ENCODE measurements at regions not wholly inside any gene's neighbourhood (a gene's known extent, or its start where the extent isn't known, plus 50 kb on each side); places are given as distances from the start of the nearest gene placed in this dataset.

DNA sequence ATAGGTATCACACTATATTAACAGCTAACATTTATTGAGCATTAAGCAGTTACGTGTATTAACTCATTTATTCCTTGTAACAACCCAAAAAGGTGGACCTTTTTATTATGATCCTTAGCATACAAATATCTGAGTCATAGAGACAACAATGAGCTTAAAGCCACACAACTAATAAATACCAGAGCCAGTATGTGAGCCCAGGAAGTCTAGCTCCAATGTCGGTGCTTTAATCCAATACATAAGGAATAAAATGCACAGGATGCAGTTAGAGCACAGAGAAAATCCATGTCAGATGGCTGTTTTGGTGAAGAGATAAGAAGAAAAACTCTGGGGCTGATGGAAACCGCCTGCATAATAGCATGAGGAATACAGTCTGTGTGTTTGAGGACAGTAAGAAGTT is 888.6 kb downstream of the TMTC2 start:
- Histone ChIP-seq H4K8ac (ENCODE audit: low read depth, low read length) (no peak overlapping the region), H3K27me3 (ENCODE audit: control insufficient read depth in 3 of 3, insufficient read depth in 3 of 3, low read depth in 1 of 3, low read length in 3 of 3) (no peaks in the 10 kb centered on the region), H2AK5ac (ENCODE audit: low read depth, low read length) (no peak overlapping the region), H4K91ac (ENCODE audit: low read depth, low read length, poor library complexity) (no peak overlapping the region), H3K4me1 (ENCODE audit: control insufficient read depth in 2 of 2, insufficient read depth in 1 of 2, low read depth in 1 of 2, low read length in 2 of 2) (no peaks in the 10 kb centered on the region), H3K27ac (replicated peaks; ENCODE audit: low read length) (no peak overlapping the region), H3K36me3 (replicated peaks in 1 of 2; ENCODE audit: control insufficient read depth in 2 of 2, insufficient read depth in 2 of 2, low read length in 2 of 2) (no peaks in the 10 kb centered on the region), H3K9me3 (replicated peaks in 1 of 2; ENCODE audit: control insufficient read depth in 2 of 2, insufficient read depth in 1 of 2, low read depth in 1 of 2, low read length in 2 of 2) (no peaks in the 10 kb centered on the region), H3K23ac (ENCODE audit: low read depth, low read length, poor library complexity) (no peak overlapping the region), H3K14ac (ENCODE audit: low read length) (no peak overlapping the region), H3K4me3 (ENCODE audit: low read length in 2 of 2) (no peak overlapping the region), H2BK120ac (ENCODE audit: low read depth, low read length) (no peak overlapping the region), H3K4me2 (ENCODE audit: insufficient read depth, low read length, poor library complexity, severe bottlenecking) (no peak overlapping the region), H2BK12ac (ENCODE audit: low read length) (no peak overlapping the region), H2BK5ac (ENCODE audit: low read length) (no peak overlapping the region), H3K4ac (ENCODE audit: low read length) (no peak overlapping the region), H3K9ac (ENCODE audit: low read depth, low read length, poor library complexity) (no peak overlapping the region), H2AFZ (ENCODE audit: low read length) (peak overlapping the region; percentile 26), H3K79me1 (ENCODE audit: low read depth, low read length) (no peaks in the 10 kb centered on the region), H2BK15ac (ENCODE audit: low read length) (no peak overlapping the region), H3K18ac (ENCODE audit: low read length) (no peak overlapping the region)
- DNase-seq (ENCODE audit: low spot score) = no peak
- WGBS, 2 donors (ENCODE audit: extremely low coverage in 2 of 2, insufficient read length in 2 of 2, insufficient replicate concordance in 1 of 2) = no CpG with 5 or more reads among the region's 3 CpGs

- H3K23ac ChIP-seq (ENCODE audit: low read depth, low read length, poor library complexity) = no peak overlapping the region
- no peak overlapping the region for H3K27ac ChIP-seq (replicated peaks; ENCODE audit: low read length)
- H3K4me3 ChIP-seq (ENCODE audit: low read length in 2 of 2) = no peak overlapping the region
- H2BK120ac ChIP-seq (ENCODE audit: low read depth, low read length) = no peak overlapping the region
- no peaks in the 10 kb centered on the region for H3K9me3 ChIP-seq (replicated peaks in 1 of 2; ENCODE audit: control insufficient read depth in 2 of 2, insufficient read depth in 1 of 2, low read depth in 1 of 2, low read length in 2 of 2)
- no peak overlapping the region for H2AK5ac ChIP-seq (ENCODE audit: low read depth, low read length)
- H3K4ac ChIP-seq (ENCODE audit: low read length) = no peak overlapping the region
- no peak overlapping the region for H2BK15ac ChIP-seq (ENCODE audit: low read length)
- DNase-seq (ENCODE audit: low spot score) = no peak
- H3K27me3 ChIP-seq (ENCODE audit: control insufficient read depth in 3 of 3, insufficient read depth in 3 of 3, low read depth in 1 of 3, low read length in 3 of 3) = no peaks in the 10 kb centered on the region
- no peaks in the 10 kb centered on the region for H3K4me1 ChIP-seq (ENCODE audit: control insufficient read depth in 2 of 2, insufficient read depth in 1 of 2, low read depth in 1 of 2, low read length in 2 of 2)
- H4K8ac ChIP-seq (ENCODE audit: low read depth, low read length) = no peak overlapping the region
- no peak overlapping the region for H3K18ac ChIP-seq (ENCODE audit: low read length)
- H3K79me1 ChIP-seq (ENCODE audit: low read depth, low read length) = no peaks in the 10 kb centered on the region
- H2AFZ ChIP-seq (ENCODE audit: low read length) = no peak overlapping the region
- no peak overlapping the region for H3K14ac ChIP-seq (ENCODE audit: low read length)
- no peak overlapping the region for H4K91ac ChIP-seq (ENCODE audit: low read depth, low read length, poor library complexity)
- H2BK5ac ChIP-seq (ENCODE audit: low read length) = no peak overlapping the region
- H3K4me2 ChIP-seq (ENCODE audit: insufficient read depth, low read length, poor library complexity, severe bottlenecking) = no peak overlapping the region
- H3K9ac ChIP-seq (ENCODE audit: low read depth, low read length, poor library complexity) = no peak overlapping the region
- no CpG with 5 or more reads among the region's 2 CpGs for WGBS, 2 donors (ENCODE audit: extremely low coverage in 2 of 2, insufficient read length in 2 of 2, insufficient replicate concordance in 1 of 2)
- no peaks in the 10 kb centered on the region for H3K36me3 ChIP-seq (replicated peaks in 1 of 2; ENCODE audit: control insufficient read depth in 2 of 2, insufficient read depth in 2 of 2, low read length in 2 of 2)
- H2BK12ac ChIP-seq (ENCODE audit: low read length) = no peak overlapping the region
Observed at GRCh38 chr12:83574142-83574541, 887.4 kb downstream of the TMTC2 start.

DNA sequence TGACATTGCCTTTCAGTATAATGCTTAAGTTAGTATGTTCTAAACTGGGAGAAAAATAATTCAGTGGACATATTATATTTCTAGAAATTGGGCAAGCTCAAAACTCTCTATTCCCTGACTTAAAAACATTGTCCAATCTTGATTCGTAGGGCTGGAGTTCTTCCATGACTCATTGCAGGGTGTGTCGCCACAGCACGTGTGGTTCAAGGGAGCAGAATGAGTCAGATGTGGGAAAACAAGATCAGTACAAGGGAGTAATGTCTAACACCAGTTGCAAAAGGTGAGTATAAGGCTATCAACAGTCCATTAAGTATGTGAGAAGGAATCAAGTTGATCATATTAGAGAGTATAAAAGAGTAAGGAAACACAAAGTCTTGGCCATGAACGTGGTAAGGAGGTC is 887.0 kb downstream of the TMTC2 start:
- H4K91ac ChIP-seq (ENCODE audit: low read depth, low read length, poor library complexity) = no peak overlapping the region
- no peak for DNase-seq (ENCODE audit: low spot score)
- no peak overlapping the region for H3K27ac ChIP-seq (replicated peaks; ENCODE audit: low read length)
- no peak overlapping the region for H3K18ac ChIP-seq (ENCODE audit: low read length)
- H2AK5ac ChIP-seq (ENCODE audit: low read depth, low read length) = no peak overlapping the region
- H2AFZ ChIP-seq (ENCODE audit: low read length) = no peak overlapping the region
- no peak overlapping the region for H3K4me2 ChIP-seq (ENCODE audit: insufficient read depth, low read length, poor library complexity, severe bottlenecking)
- no peak overlapping the region for H2BK15ac ChIP-seq (ENCODE audit: low read length)
- H3K27me3 ChIP-seq (ENCODE audit: control insufficient read depth in 3 of 3, insufficient read depth in 3 of 3, low read depth in 1 of 3, low read length in 3 of 3) = no peaks in the 10 kb centered on the region
- H3K36me3 ChIP-seq (replicated peaks in 1 of 2; ENCODE audit: control insufficient read depth in 2 of 2, insufficient read depth in 2 of 2, low read length in 2 of 2) = no peaks in the 10 kb centered on the region
- no peak overlapping the region for H4K8ac ChIP-seq (ENCODE audit: low read depth, low read length)
- no peak overlapping the region for H3K9ac ChIP-seq (ENCODE audit: low read depth, low read length, poor library complexity)
- no peak overlapping the region for H3K4me3 ChIP-seq (ENCODE audit: low read length in 2 of 2)
- H3K4ac ChIP-seq (ENCODE audit: low read length) = no peak overlapping the region
- no peak overlapping the region for H2BK120ac ChIP-seq (ENCODE audit: low read depth, low read length)
- H3K4me1 ChIP-seq (ENCODE audit: control insufficient read depth in 2 of 2, insufficient read depth in 1 of 2, low read depth in 1 of 2, low read length in 2 of 2) = no peaks in the 10 kb centered on the region
- no peak overlapping the region for H2BK5ac ChIP-seq (ENCODE audit: low read length)
- H3K9me3 ChIP-seq (replicated peaks in 1 of 2; ENCODE audit: control insufficient read depth in 2 of 2, insufficient read depth in 1 of 2, low read depth in 1 of 2, low read length in 2 of 2) = no peaks in the 10 kb centered on the region
- H3K23ac ChIP-seq (ENCODE audit: low read depth, low read length, poor library complexity) = no peak overlapping the region
- H3K14ac ChIP-seq (ENCODE audit: low read length) = no peak overlapping the region
- WGBS, 2 donors (ENCODE audit: extremely low coverage in 2 of 2, insufficient read length in 2 of 2, insufficient replicate concordance in 1 of 2) = no CpG with 5 or more reads among the region's 4 CpGs
- no peaks in the 10 kb centered on the region for H3K79me1 ChIP-seq (ENCODE audit: low read depth, low read length)
- H2BK12ac ChIP-seq (ENCODE audit: low read length) = no peak overlapping the region

- no peak overlapping the region for H2BK120ac ChIP-seq (ENCODE audit: low read depth, low read length)
Observed at GRCh38 chr12:83559650-83560049, 872.9 kb downstream of the TMTC2 start.

More at GRCh38 chr12:83559650-83560049, 872.9 kb downstream of the TMTC2 start:
- Histone ChIP-seq H2BK12ac (ENCODE audit: low read length) (no peak overlapping the region), H3K79me1 (ENCODE audit: low read depth, low read length) (no peaks in the 10 kb centered on the region), H3K4me1 (ENCODE audit: control insufficient read depth in 2 of 2, insufficient read depth in 1 of 2, low read depth in 1 of 2, low read length in 2 of 2) (no peaks in the 10 kb centered on the region), H3K4me3 (ENCODE audit: low read length in 2 of 2) (no peak overlapping the region), H3K18ac (ENCODE audit: low read length) (no peak overlapping the region), H3K23ac (ENCODE audit: low read depth, low read length, poor library complexity) (no peak overlapping the region), H3K4ac (ENCODE audit: low read length) (no peak overlapping the region), H3K36me3 (replicated peaks in 1 of 2; ENCODE audit: control insufficient read depth in 2 of 2, insufficient read depth in 2 of 2, low read length in 2 of 2) (no peaks in the 10 kb centered on the region), H2BK15ac (ENCODE audit: low read length) (no peak overlapping the region), H3K9ac (ENCODE audit: low read depth, low read length, poor library complexity) (no peak overlapping the region), H3K4me2 (ENCODE audit: insufficient read depth, low read length, poor library complexity, severe bottlenecking) (no peak overlapping the region), H4K8ac (ENCODE audit: low read depth, low read length) (no peak overlapping the region), H3K27ac (replicated peaks; ENCODE audit: low read length) (no peak overlapping the region), H2AFZ (ENCODE audit: low read length) (no peak overlapping the region), H3K9me3 (replicated peaks in 1 of 2; ENCODE audit: control insufficient read depth in 2 of 2, insufficient read depth in 1 of 2, low read depth in 1 of 2, low read length in 2 of 2) (peaks cover 0 to 3% of the 10 kb centered on the region in 2 donors), H3K14ac (ENCODE audit: low read length) (no peak overlapping the region), H4K91ac (ENCODE audit: low read depth, low read length, poor library complexity) (no peak overlapping the region), H2BK5ac (ENCODE audit: low read length) (no peak overlapping the region), H3K27me3 (ENCODE audit: control insufficient read depth in 3 of 3, insufficient read depth in 3 of 3, low read depth in 1 of 3, low read length in 3 of 3) (no peaks in the 10 kb centered on the region), H2AK5ac (ENCODE audit: low read depth, low read length) (no peak overlapping the region)
- no CpG with 5 or more reads among the region's 1 CpG for WGBS, 2 donors (ENCODE audit: extremely low coverage in 2 of 2, insufficient read length in 2 of 2, insufficient replicate concordance in 1 of 2)
- peak; percentile 0 for DNase-seq (ENCODE audit: low spot score)

Data from neuronal stem cell (in vitro differentiated cells).